HTR-8/SVneo (cell line): ENCODE measurements at regions not wholly inside any gene's neighbourhood (a gene's known extent, or its start where the extent isn't known, plus 50 kb on each side); places are given as distances from the start of the nearest gene placed in this dataset.
"Not testable (repeated sequence)": the region's sequence is repeated elsewhere in the genome, so short reads cannot be mapped to it uniquely, and the experiment has no call there.

Experiments used
- DNase-seq: peaks from one replicate; pipeline ENCODE4 v3.0.0; 2011; ENCODE audit warnings: low spot score, mixed read lengths; ENCODE audit not compliant: insufficient read length
- FAIRE-seq: peaks from 2 replicates; lab custom pipeline; 2011; peaks lifted over from hg19 to GRCh38; lab: Jason Lieb, UNC

DNA sequence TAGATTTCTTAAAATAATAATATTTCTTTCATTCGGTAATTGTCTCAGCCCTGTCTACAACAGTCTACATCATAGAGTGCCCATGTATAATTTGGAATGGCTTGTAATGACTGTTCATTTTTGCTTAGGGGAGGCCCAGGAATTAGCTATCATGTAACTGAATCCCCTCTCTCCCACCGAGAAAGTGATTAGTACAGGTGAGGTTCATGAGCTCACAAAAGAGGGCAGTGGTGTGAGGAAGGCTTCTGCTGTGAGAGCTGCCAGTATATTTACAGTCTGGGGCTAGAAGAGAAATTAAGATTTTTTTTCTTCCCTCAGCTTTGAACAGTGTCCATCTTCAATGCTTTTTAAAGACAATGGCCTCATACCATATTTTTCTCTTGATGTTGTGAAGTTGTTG, 340.7 kb downstream of the ADGRL2 start:
- DNase-seq (no peak), FAIRE-seq (no peak)

GRCh38 chr1:82139751-82140468, 339.2 kb downstream of the ADGRL2 start:
- no peak for DNase-seq
- no peak for FAIRE-seq

DNA sequence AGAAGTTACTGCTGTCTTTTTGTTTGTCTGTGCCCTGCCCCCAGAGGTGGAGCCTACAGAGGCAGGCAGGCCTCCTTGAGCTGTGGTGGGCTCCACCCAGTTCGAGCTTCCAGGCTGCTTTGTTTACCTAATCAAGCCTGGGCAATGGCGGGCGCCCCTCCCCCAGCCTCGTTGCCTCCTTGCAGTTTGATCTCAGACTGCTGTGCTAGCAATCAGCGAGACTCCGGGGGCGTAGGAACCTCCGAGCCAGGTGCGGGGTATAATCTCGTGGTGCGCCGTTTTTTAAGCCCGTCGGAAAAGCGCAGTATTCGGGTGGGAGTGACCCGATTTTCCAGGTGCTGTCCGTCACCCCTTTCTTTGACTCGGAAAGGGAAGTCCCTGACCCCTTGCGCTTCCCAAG, 335.6 kb downstream of the ADGRL2 start:
- not testable (repeated sequence) for FAIRE-seq, DNase-seq

GRCh38 chr1:82125866-82126265, 325.1 kb downstream of the ADGRL2 start:
- FAIRE-seq = no peak

DNA sequence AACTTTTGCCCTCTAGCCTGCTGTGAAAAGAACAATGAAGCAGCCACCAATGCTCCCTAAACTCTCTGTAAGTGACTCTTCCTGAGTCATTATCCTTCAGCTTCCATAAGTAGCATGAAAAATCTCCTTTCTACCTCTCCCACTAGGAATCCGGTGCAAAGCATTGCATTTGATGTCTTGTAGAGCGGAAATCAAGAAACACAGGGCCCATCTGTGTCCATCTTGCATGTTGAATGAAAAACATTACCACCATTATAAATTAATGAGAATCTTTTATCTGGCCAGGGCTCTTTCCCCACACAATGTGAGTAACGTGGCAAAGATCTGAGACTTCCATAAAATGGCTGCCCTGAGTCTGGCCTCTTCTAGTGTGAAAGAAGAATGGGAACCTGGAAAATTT, 324.4 kb downstream of the ADGRL2 start:
- DNase-seq (no peak), FAIRE-seq (no peak)

More at GRCh38 chr1:82125866-82126265, 325.1 kb downstream of the ADGRL2 start:
- DNase-seq = no peak

DNA sequence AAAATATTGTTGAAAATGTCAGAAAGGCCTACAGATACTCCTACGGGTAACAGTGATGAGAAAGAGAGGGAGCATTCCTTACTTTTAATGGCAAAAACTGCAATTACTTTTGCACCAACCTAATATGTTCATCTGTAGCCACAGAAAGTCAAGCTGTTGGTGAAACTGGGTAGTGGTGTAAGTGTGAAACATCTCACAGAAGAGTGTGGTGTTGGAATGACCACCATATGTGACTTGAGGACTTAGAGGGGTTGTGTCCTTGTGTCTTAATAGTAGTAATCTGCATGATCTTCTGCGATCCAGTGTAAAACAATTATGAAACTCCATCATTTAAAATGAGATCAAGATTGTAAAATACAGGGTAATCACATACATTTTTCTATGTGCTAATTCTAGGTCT, 320.7 kb downstream of the ADGRL2 start:
- no peak for DNase-seq
- no peak for FAIRE-seq

- FAIRE-seq (no peak), DNase-seq (no peak)
Measured at GRCh38 chr1:82116105-82116504, 315.4 kb downstream of the ADGRL2 start.

DNA sequence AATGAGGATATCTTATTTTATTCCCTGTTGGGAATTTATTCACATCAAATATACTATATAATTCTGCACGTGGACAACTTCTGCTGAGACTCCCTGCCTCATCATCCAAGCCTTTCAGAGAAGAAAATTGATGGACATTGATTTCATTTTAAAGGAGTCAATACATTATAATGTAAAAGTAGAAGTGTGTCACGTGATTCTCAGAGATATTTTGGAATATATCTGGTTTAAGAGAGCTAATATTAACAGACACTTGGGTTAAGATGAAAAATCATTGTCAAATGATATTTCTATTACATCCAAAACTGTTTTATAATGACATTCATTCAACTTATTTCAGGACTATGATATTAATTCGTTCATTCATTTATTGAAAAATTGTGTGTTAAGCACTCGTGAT, 314.2 kb downstream of the ADGRL2 start:
- DNase-seq (no peak), FAIRE-seq (no peak)

- FAIRE-seq (no peak), DNase-seq (no peak)
Measured at GRCh38 chr1:82110366-82111254, 309.9 kb downstream of the ADGRL2 start.

- FAIRE-seq (no peak), DNase-seq (no peak)
Measured at GRCh38 chr1:82108843-82109242, 308.1 kb downstream of the ADGRL2 start.

DNA sequence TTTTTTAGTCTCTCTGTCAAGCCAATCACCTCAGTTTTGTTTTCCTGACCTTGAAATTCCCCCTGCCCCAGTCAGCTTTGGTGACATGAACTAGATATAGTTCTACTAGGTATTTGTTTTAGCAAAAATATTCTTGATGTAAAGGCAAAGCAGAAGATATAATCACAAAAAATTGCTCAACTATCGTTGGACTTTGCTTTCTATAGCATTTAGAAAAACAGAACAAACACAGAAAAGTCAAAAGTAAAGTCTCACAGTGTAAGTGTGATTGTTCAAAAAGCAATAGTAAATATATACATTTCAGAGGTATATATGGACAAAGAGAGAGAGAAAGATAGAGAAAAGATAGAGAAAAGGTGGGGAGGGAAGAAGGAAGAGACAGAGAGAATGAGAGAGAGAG, 305.9 kb downstream of the ADGRL2 start:
- DNase-seq (no peak), FAIRE-seq (no peak)

DNA sequence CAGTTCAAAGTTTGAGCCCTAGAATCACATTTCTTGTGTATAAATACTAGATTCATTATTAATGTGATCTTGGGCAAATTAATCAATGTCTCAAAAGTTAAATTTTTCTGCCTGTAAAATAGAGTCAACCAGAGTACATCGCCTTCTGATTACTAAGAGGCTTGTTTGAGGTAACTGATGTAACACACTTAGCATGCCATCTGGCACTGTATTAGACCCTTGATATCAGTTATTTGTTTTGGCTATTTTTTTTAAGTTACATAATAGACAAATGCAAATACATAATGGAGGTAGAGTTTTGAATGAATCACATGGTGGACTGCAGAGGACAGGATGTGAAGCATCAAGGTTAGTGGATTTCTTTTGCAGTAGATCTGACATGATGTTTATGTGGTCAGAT, 298.4 kb downstream of the ADGRL2 start:
- DNase-seq = no peak
- no peak for FAIRE-seq

DNA sequence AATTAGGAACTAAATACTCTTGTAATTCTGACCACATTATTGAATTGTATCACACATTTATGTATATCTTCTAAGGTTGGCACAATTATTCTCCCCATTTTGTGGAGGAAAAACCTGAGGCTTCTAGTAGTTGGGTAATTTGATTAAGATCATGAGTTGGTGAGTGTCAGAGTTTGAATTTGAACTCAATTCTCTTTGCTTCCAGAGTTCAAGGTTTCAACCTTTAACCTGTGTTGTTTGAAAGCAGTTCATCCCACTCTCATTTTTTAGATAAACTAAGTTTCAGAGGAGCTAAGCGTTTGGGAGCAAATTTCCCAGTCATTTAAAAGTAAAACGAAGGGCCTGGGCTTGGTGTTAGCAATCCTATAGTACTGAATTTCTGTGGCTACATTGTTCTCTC, 293.4 kb downstream of the ADGRL2 start:
- DNase-seq = no peak
- no peak for FAIRE-seq

DNA sequence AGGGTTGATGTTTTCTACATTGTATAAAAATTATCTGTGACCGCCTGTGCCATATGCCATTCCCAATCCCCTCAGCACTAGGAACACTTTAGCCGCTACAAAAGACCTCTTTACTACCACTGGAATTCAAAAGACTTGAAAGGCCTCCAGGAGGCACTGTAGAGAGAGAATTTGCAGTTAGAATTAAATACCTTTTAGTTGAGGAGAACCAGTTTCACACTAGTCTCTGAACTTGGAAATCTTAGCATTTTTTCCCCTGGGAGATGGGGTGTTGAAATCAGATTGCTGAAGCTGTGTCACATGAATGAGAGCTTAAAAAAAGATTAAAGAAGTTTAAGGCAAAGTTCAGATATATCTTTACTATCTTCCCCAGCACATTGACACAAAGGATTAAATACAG, 291.0 kb downstream of the ADGRL2 start:
- DNase-seq = no peak
- no peak for FAIRE-seq

DNA sequence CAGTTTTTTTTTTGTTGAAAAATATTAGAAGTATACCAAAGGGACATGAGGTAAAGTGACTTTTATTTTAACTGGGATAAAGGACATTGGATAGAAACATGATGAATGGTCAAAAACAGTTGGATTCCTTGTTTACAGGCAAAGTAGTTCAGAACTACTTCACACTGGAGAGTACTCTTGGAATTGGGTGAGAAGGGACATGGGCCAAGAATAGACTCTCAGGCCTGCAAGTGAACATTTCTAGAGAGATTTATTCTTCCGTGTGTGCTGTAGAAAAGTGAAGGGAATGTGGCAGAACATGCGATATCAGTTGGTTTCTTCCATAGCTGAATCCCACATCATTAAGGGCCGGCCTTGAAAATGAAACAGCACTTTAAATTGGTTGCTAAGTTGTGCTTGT, 290.5 kb downstream of the ADGRL2 start:
- no peak for FAIRE-seq
- DNase-seq = no peak

GRCh38 chr1:82090104-82090503, 289.4 kb downstream of the ADGRL2 start:
- DNase-seq (no peak), FAIRE-seq (no peak)

GRCh38 chr1:82086739-82087138, 286.0 kb downstream of the ADGRL2 start:
- FAIRE-seq (no peak), DNase-seq (no peak)

GRCh38 chr1:82079607-82080006, 278.9 kb downstream of the ADGRL2 start:
- FAIRE-seq (no peak), DNase-seq (no peak)

DNA sequence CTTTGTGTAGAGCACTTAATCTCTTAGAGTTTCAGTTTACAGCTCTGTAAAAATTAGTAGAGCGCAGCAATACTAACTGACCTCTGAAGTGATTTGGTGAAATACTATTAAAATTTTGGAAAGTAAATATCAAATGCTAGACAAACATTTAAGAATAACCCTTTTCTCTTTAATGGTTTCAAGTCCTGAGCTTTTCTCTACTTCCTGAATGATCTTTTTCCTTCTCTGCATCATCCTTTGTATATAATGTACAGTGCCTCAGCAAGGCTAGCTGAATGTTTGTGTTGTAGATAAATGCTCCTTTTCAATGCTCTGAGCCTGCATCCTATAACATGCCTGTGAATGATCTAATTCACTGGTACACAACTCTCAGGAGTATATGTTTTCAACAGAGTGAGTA, 272.9 kb downstream of the ADGRL2 start:
- FAIRE-seq (no peak), DNase-seq (no peak)

DNA sequence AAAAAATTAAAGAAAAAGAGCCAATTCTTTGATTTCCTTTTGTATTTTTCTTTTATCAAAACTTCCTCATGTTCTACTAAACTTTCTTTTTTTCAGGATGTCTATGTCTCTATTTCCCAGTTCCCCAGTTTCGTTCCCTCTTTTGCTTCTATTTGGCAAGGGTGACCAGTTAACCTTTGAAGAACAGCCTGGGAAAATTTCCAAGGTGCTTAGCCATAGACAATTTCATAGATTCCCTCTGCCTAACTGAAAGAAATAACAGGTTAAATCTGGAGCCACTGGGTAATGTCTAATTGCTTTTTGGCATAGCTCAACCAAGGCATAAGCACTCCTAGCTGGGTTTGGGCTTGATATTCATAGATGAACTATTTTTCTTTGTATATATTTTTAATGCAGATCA, 272.3 kb downstream of the ADGRL2 start:
- DNase-seq = no peak
- no peak for FAIRE-seq

DNA sequence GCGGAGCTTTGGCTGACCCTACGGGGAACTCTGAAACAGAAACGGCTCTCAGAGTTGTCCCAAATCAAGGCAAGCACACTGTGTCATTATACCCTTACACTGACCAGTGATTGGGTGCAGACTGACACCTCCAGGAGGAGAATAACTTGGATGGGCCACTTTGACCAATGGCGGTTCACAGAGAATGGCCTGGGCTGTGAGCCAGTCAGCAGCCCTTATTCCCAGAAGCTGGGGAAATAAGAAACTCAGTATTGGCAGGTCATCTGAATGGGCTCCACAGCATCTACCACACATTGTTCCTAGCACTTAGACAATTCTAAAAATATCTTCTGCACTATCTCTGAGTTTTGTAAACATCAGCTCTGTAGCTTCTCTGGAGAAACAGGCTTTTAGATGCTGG, 265.2 kb downstream of the ADGRL2 start:
- DNase-seq = no peak
- no peak for FAIRE-seq

DNA sequence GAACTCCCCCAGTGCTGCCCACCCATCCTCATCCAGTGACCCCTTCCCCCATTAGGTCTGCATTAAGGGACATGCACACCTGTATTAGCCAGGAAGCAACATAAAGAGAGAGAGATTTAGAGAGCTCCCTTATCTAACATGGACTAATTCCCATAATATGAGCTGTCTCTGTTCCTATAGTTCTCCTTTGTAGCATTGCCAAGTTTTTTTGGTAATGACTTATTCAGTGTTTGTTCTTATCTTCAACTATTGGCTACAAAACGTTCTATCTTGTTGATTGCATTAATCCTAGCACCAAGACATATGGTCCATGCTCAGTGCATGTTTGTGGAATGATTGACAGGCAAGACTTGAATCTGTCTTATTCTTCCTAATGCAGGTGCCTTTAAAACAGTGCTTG, 264.0 kb downstream of the ADGRL2 start:
- FAIRE-seq = no peak
- no peak for DNase-seq
